ENCODE measurements at regions not wholly inside any gene's neighbourhood (a gene's known extent, or its start where the extent isn't known, plus 50 kb on each side); places are given as distances from the start of the nearest gene placed in this dataset.

DNA sequence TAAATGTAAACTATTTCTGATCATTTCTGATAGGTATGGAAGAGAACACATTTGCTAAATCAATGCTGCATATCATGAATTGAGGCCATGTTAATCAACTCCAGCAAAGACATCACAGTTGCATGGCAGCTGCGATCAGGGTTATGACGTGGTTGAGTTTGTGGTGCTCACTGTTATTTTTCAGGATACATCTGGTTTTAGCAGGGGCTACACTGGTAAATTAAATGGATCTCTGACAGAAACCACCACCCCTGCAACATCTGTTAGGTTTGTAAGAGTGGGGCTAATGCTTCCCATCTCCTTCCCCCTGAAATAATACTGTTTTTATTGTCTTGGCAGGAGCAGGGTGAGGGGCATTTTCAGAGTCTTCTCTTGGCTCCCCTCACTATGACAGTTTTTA lies 444.4 kb upstream of the ZNF507 start:
- DNase-seq (ENCODE audit: low read depth), result no peak
- TF ChIP-seq, protein P1, sequence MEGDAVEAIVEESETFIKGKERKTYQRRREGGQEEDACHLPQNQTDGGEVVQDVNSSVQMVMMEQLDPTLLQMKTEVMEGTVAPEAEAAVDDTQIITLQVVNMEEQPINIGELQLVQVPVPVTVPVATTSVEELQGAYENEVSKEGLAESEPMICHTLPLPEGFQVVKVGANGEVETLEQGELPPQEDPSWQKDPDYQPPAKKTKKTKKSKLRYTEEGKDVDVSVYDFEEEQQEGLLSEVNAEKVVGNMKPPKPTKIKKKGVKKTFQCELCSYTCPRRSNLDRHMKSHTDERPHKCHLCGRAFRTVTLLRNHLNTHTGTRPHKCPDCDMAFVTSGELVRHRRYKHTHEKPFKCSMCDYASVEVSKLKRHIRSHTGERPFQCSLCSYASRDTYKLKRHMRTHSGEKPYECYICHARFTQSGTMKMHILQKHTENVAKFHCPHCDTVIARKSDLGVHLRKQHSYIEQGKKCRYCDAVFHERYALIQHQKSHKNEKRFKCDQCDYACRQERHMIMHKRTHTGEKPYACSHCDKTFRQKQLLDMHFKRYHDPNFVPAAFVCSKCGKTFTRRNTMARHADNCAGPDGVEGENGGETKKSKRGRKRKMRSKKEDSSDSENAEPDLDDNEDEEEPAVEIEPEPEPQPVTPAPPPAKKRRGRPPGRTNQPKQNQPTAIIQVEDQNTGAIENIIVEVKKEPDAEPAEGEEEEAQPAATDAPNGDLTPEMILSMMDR (conservative IDR thresholded peaks at IDR 0.05; ENCODE audit: control insufficient read depth, insufficient read depth, low read depth, low read length), result no peak
- no peak overlapping the region for H3K4me3 ChIP-seq (ENCODE audit: control insufficient read depth, low read depth, low read length)

DNA sequence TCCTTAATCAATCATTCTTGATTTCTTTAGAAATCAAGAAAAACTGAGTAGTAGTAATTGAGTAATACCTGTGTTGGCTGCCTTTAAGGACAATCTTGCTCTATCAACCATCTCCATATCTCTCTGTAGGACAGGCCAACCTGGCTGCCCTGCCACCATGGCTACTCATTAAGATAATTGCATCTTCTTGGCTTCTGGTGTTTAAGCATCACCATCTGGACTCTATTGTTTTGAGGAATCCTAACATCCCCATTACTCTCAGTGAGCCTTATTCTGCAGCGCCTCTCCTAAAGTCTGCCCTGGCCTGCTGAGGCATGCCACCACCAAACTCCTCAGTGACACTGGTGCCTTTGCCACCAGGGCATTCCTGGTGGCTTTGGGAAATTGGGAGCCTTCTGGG lies 442.6 kb upstream of the ZNF507 start:
- TF ChIP-seq, protein P1 (conservative IDR thresholded peaks at IDR 0.05; ENCODE audit: control insufficient read depth, insufficient read depth, low read depth, low read length), result no peak

DNA sequence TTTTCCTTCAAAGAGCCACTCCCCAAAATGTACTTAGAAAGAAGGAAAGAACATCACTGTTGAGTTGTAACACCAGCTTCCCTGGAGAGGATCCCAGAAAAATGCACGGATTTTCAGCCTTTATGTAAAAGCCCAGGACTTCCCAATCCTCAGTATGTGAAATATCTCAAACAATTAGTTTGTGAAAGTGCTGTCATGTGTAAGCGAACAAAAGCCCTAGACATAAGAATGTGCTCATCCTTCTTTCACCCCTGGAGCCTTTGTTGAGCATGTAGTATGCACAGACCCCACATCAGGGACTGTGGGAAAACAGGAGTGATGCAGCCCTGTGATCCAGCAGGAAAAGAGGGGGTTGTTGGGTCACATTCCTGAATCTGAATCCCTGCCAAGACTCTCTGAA lies 441.4 kb upstream of the ZNF507 start:
- no peak overlapping the region for H3K4me3 ChIP-seq (ENCODE audit: control insufficient read depth, low read depth, low read length)
- TF ChIP-seq, protein P1 (conservative IDR thresholded peaks at IDR 0.05; ENCODE audit: control insufficient read depth, insufficient read depth, low read depth, low read length), result no peak
- DNase-seq (ENCODE audit: low read depth), result no peak

More for the DNA sequence above, 442.6 kb upstream of the ZNF507 start:
- H3K4me3 ChIP-seq (ENCODE audit: control insufficient read depth, low read depth, low read length), result no peak overlapping the region
- DNase-seq (ENCODE audit: low read depth), result no peak

DNA sequence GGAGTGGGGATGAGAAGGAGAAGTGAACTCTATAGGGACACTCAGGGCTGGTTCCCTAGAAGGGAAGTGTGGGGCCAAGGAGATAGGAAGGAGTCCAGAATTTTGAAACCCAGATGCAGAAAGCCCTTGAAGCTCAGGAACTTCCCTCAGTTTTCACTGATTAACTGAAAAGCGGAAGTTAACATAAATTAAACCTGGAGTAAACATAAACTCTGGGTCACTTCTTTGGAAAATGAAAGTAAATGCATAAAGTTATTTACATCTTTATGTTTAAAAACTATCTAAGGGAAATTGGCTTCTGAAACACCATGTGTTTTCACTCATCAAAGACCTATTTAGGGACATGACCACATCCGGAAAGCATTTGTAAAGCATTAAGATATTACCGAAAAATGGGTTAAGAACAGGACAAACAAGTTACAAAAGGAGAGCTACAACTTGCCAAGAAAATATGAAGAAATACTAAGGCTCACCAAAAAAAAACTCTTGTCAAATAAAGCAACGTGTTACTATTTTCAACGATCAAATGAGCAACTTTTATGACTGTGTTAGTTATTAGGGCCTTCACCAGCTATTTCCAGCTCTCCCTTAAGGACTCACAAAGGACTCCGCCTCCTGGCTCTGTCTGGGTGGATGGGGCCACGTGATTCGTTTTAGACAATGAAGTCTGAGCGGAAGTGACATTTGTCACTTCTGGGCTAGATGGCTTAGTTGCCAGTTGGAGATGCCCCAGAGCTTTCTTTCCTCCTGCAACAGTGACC lies 439.1 kb upstream of the ZNF507 start:
- H3K4me3 ChIP-seq (ENCODE audit: control insufficient read depth, low read depth, low read length), result no peak overlapping the region
- TF ChIP-seq, protein P1 (conservative IDR thresholded peaks at IDR 0.05; ENCODE audit: control insufficient read depth, insufficient read depth, low read depth, low read length), result no peak
- DNase-seq (ENCODE audit: low read depth), result peak; percentile 0

DNA sequence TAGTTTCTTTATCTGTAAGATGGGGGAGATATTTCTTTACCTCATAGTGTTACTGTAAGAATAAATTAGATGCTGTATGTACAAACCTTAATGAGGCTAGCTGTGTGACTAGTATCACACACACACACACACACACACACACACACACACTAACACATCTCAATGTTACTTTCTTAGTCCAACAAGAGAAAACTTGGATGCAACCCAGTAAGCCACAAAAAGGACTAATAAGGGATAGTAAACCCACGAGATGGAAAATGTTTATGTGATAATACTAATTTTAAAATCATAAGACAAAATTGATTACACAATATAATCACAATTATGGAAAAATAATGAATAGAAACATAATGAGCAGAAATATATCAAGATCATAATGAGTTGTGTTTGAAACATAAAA lies 437.7 kb upstream of the ZNF507 start:
- DNase-seq (ENCODE audit: low read depth), result no peak
- TF ChIP-seq, protein P1 (conservative IDR thresholded peaks at IDR 0.05; ENCODE audit: control insufficient read depth, insufficient read depth, low read depth, low read length), result no peak

DNA sequence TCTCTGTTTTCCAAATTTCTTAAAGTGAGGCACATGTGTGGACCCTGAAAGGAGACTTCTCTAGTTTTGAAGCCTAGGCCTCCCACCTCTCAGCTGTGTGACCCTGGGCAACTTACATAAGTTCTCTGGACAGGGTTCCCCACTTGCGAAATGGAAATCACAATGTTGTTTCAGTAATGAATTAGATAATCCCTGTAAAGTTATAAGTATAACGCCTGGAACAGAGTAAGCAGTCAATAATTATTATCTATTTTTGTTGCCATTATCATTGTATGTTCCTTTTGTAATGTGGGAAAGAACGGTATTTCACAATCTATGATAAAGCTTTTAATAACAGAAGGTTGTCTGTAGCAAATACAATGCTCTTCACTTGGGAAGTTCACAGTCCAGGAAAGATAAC lies 437.3 kb upstream of the ZNF507 start:
- no peak overlapping the region for H3K4me3 ChIP-seq (ENCODE audit: control insufficient read depth, low read depth, low read length)
- TF ChIP-seq, protein P1 (conservative IDR thresholded peaks at IDR 0.05; ENCODE audit: control insufficient read depth, insufficient read depth, low read depth, low read length), result no peak
- no peak for DNase-seq (ENCODE audit: low read depth)

More for the DNA sequence above, 437.7 kb upstream of the ZNF507 start:
- H3K4me3 ChIP-seq (ENCODE audit: control insufficient read depth, low read depth, low read length), result no peak overlapping the region

Measured in fibroblast of mammary gland (primary cell).